HEK293T (cell line): ENCODE measurements at regions not wholly inside any gene's neighbourhood (a gene's known extent, or its start where the extent isn't known, plus 50 kb on each side); places are given as distances from the start of the nearest gene placed in this dataset.

Experiments used
- BHLHE40 ChIP-seq: fragments of 450-650 bp; IDR thresholded peaks from 2 replicates; pipeline ENCODE4 v1.6.1; 2016; ENCODE audit warnings: mild to moderate bottlenecking, moderate library complexity, borderline replicate concordance
- ELF4 ChIP-seq: fragments of 450-650 bp; IDR thresholded peaks from 2 replicates; pipeline ENCODE4 v1.6.1; 2017; ENCODE audit warnings: antibody characterized with exemption
- FOXA1 ChIP-seq: fragments of 450-650 bp; IDR thresholded peaks from 2 replicates; pipeline ENCODE4 v1.6.1; 2016; ENCODE audit warnings: mild to moderate bottlenecking
- FOXK2 ChIP-seq: fragments of 450-650 bp; IDR thresholded peaks from 2 replicates; pipeline ENCODE4 v1.6.1; 2016; ENCODE audit warnings: mild to moderate bottlenecking
- SP1 ChIP-seq: fragments of 450-650 bp; IDR thresholded peaks from 2 replicates; pipeline ENCODE4 v1.6.1; 2017
- SUZ12 ChIP-seq: fragments of 450-650 bp; IDR thresholded peaks from 2 replicates; pipeline ENCODE4 v1.6.1; 2016; ENCODE audit warnings: mild to moderate bottlenecking
- TARDBP ChIP-seq: fragments of 450-650 bp; IDR thresholded peaks from 2 replicates; pipeline ENCODE4 v1.6.1; 2016
- TF ChIP-seq, protein P1 (sequence below): fragments of 450-650 bp; IDR thresholded peaks from 2 replicates; pipeline ENCODE4 v1.6.1; 2016

DNA sequence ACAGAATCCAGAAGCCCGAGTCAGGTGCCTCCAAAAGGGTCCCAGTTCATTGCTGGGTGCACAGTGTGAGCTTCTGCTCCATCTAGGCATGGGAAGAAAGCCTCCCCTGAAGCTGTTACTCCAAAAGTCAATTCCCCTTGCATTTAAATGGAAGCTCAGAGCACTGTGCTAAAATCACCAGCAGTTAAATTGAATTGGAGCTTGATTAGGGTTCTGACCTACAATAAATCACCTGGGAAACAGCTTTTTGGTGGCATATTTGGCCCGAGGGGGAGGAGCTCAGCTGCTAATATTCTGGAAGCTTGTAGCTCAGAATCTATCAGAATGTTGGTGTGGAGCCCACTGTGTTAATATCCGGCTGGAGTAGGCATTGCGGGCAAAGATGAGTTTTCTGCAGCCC is 87.1 kb upstream of the RGMA start:
- TF ChIP-seq FOXA1, result no peak
- no peak for TF ChIP-seq TARDBP
- TF ChIP-seq, protein P1, sequence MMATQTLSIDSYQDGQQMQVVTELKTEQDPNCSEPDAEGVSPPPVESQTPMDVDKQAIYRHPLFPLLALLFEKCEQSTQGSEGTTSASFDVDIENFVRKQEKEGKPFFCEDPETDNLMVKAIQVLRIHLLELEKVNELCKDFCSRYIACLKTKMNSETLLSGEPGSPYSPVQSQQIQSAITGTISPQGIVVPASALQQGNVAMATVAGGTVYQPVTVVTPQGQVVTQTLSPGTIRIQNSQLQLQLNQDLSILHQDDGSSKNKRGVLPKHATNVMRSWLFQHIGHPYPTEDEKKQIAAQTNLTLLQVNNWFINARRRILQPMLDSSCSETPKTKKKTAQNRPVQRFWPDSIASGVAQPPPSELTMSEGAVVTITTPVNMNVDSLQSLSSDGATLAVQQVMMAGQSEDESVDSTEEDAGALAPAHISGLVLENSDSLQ, result no peak
- no peak for TF ChIP-seq FOXK2
- TF ChIP-seq SP1, result no peak
- TF ChIP-seq SUZ12, result no peak
- no peak for TF ChIP-seq ELF4
- TF ChIP-seq BHLHE40, result no peak
